Stimulated activated CD4-positive, alpha-beta T cell treated with anti-CD3 and anti-CD28 coated beads, Interleukin-15, amount 100 ng/mL, for 1 hour (primary cell): ENCODE measurements at regions not wholly inside any gene's neighbourhood (a gene's known extent, or its start where the extent isn't known, plus 50 kb on each side); places are given as distances from the start of the nearest gene placed in this dataset.

Experiments
- DNase-seq, 2 donors: peaks; one replicate each; pipeline ENCODE4 v3.0.0-alpha.2; 2020; ENCODE audit warnings: low read depth in 1 of 2, low spot score in 1 of 2

DNA sequence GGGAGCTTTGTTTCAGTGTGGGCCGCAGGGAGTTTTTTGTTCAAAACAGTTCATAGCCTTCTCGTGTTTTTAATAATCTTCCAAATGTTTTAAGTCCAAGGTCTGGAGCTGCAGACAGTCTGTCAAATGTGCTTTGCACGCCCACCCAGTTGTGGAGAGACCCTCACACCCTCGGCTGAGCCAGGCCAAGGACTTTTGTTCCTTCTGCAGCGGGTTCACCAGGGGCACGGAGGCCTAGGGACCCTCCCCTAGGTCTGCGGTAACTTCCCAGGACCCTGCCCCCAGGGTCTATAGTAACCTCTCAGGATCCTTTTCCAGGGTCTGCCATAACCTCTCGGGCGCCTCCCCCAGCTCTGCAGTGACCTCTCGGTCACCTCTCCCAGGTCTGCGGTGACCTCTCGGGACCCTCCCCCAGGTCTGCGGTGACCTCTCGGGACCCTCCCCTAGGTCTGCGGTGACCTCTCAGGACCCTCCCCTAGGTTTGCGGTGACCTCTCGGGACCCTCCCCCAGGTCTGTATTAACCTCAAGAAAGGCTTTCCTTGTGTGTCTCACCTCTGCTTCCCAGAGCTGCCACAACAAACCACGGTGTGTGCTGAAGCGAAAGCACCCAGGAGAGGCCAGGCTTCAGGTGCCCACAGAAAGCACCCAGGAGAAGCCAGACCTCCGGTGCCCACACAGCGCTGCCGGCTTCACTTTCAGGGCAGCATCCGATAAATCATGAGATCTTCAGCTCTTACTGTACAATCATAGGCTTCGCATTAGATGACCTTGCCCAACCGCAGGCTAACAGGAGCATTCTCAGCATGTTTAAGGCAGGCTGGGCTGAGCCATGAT is 301.9 kb upstream of the SALL3 start:
- DNase-seq, result no peak

DNA sequence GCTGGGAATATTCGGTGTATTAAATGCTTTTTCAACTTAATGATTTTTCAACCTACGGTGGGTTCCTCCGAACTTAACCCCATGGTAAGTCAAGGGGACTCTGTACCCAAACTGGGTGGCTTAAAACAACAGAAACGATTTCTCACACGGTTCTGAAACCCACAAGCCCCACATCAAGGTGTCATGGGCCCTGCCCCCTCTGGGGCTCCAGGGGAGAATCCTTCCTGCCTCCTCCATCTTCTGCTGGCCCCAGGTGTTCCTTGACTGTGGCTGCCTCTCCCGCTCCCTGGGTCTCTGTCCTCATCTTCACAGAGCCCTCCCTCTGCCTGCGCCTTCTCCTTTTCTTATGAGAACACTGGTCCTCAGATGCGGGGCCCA is 301.3 kb upstream of the SALL3 start:
- DNase-seq, result no peak

DNA sequence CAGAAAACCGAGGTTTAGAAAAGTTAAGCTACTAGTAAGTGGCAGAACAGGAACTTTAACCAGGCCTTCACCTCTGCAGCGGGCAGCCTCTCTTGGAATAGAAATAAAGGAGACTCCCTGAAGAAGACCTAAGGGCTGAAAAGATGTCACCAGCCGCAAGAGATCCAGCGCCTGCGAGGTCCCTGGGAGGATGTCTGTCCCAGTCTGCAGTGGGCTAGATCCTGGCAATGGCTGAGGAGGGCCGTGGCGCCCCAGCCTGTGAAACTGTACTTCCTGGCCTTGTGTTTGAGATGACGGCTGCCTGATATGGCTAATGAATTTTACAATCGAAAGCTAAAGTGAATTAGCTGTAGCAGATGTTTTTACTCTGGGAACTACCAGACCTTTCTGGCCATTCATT is 300.6 kb upstream of the SALL3 start:
- no peak for DNase-seq

DNA sequence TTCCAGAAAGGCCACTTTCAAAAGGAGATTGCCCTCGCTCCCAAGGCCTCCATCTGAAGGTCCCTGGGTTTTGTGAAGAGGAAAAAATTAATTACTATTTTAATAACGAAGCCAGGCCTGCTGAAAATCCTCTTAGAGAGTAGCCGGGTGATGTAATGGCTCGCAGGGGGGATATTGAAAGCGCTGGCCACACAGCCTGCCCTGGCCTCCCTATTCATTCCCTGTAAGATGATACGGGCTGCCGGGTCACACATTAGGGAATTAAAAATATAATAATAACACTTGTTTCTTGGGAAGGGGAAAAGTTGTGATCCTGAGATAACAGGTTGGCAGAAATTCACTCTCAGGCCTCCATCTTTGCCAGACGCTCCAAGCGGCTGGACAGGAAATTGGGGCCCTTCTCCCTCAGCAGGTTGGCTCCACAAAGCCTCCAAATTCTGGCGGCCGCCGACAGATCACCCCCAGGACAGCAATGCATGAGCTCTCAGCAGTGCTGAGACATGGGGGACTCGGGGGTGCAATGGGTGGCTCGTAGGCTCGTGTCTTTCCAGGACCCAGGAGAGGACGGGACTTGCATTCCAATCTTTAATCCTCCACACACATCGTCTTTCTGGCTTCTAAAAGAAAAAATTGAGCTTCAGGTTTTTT is 299.9 kb upstream of the SALL3 start:
- DNase-seq, result no peak

- no peak for DNase-seq
These were observed 298.2 kb upstream of the SALL3 start for GRCh38 chr18:78681396-78681795.

DNA sequence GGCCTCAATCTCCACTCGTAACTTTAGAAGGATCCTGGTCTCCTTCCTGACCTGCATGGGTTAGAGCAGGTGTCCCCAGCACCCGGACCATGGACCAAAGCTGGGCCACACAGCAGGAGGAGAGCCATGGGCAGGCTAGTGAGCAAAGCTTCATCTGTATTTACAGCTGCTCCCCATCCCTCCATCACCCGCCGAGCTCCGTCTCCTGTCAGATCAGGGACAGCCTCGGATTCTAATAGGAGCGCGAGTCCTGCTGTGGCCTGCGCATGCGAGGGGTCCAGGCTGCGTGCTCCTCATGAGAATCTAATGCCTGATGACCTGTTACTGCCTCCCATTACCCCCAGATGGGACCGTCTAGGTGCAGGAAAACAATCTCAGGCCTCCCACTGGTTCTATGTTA is 297.7 kb upstream of the SALL3 start:
- DNase-seq, result no peak

- DNase-seq, result no peak
These were observed 296.9 kb upstream of the SALL3 start for GRCh38 chr18:78682716-78683115.

- no peak for DNase-seq
These were observed 296.2 kb upstream of the SALL3 start for GRCh38 chr18:78683191-78684010.

DNA sequence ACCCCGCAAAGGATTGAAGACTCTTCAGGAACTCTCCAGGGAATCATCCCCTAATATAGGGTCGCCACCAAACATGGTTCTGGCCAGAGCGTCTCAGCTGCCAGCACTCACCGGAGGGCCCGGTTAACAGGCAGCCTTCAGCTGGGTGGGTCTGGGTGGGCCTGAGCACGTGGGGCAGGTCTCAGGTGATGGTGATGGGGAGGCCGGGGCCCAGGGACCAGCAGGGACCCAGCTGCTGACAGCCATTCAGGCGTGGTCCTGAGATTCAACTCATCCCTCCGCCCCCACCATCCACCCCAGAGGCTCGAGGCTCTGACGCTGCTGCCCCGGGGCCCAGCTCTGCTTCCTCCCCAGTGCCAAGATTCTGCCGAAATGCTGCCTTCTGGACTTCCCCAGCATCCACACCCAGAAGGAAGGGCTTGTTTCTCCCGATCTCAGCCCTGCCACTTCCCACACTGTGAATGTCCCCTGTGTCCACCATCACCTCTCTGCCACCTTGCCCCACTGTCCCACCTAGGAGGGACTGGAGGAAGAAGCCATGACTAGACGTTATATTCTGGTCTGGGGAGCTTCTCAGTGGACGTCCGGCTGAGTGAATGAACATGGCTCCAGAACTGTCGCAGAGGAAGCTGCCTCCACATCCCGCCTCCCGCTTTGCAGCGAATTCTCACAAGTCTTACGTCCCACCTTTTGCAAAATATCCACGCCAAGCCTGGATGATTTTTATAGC is 294.2 kb upstream of the SALL3 start:
- DNase-seq, result no peak

DNA sequence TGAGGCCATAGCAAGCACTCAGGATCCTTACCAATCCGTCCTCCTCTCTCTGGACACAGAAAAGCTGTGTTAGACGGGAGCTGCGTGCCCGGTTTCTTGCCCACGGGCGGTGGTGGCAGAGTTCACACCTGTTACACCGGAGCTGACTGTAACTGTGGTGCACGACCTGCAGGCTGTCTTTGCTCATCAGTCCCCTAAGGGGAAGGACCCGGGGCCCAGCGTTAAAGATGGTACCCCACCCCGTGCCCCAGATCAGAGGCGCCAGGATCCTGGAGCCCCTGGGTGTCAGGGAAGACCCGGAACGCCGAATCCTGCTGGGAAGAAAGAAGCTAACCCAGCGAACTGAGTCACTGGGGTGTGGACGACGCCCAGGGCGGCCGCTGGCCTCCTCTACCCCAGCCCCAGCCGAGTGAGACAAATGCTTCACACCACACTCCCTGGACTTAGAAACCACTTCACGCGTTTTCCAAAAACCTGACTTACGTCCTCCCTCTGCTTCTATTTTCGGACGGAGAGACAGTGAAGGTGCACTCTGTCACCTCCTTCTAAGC is 293.6 kb upstream of the SALL3 start:
- DNase-seq, result no peak

DNA sequence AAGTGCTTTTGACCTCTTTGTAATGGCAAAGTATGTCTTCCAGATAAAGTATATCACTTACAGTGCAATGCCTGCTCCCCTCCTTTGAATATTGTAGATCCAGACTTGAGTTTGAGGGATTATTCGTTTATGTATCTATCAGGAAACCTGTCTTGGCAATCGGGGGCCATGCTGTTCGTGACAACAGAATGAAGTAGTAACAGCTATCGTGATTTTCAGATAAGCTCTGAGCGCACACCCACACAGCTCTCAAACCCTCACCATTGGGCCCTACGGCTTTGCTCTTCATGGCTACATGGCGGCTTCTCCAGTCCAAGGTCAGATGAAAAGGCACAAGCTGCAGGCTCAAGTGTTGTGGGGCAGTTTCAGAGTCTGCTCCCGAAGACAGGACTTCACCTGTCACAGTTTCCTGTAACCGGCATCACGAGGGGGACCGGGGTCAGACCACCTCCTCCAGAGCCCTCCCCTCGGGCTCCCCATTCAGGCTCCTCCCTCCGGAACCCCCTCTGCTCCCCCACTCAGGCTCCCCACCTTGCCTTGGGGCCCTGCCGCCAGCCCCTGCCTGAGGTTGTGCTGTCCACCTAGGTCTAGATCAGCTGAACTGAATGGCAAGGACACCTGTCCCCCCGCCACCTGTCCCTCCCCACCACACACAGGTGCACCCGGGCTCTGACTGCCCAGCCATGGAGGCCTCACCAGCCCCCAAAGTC is 292.5 kb upstream of the SALL3 start:
- no peak for DNase-seq

DNA sequence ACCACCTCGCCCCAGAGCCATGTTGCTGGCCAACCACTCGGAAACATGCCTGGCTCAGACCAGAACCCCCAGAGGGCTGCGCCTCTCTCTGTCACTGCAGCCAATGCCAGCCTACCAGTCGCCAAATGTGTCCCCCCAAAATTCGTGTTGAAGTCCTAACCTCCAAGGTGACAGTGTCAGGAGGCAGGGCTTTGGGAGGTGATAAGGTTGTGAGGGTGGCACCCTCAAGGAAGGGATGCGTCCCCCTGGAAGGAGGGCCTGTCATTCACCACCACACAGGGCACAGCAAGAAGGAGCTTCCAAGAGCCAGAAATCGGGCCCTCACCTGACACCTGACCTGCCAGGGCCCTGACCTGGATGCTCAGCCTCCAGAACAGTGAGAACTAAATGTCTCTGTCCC is 291.9 kb upstream of the SALL3 start:
- DNase-seq, result no peak

GRCh38 chr18:78688249-78688648 is 291.4 kb upstream of the SALL3 start:
- DNase-seq, result no peak

DNA sequence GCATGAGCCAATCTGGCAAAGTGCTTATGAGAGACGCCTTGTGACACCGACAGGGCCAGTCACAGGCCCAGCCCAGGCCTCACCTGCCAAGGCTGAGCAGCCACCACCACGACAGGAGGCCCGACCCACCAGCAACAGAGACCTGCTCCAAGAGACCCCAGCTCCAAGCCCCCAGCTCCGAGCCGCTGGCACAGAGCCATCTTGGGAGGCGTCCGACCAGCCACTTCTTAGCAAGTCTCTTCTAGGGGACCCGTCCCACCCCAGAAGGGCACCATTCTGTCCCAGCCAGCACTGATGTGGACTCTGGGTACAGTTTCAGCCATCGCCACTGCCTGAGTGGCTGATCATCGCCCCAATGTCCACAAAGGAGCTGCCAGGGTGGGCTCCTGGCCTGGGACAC is 290.7 kb upstream of the SALL3 start:
- no peak for DNase-seq

DNA sequence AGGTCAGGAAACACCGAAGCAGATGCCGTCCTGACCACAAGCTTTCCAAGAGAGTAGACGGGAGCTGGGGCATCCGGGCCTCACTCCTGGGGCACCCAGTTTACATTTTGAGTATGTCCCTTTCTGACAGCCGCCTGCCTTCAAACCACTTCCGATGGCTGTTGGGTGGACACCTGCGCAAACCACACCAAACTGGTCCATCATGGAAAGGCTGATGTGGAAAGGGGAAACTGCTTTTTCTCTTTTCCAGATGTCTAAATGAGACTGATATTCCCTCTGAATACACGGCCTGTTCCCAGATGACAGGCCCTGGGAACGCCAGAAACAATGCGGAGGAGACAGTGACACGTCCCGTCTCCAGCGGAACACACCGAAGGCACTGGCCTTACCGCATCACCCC is 290.0 kb upstream of the SALL3 start:
- no peak for DNase-seq

GRCh38 chr18:78692105-78692504 is 287.5 kb upstream of the SALL3 start:
- DNase-seq, result no peak

GRCh38 chr18:78693429-78693828 is 286.2 kb upstream of the SALL3 start:
- no peak for DNase-seq

GRCh38 chr18:78696698-78697435 is 282.8 kb upstream of the SALL3 start:
- DNase-seq, result no peak

DNA sequence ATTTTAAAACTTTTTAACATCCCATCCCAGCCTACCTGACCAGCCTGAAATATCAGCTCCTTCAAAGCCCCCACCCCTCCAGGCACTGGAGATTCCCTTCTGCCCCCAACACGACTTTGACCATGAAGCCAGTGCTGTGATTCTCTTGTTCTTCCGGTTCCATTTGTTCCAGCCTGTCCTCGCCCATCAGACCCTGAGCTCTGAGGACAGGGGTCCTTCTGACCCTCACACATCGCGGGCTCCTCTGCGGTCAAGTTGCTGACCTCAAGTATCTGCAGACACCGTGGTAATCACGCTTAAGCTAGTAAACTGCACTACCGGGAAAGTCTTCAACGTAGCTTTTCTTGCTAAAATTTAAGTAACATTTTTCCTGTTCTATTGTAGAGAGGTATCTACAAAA is 282.2 kb upstream of the SALL3 start:
- no peak for DNase-seq

DNA sequence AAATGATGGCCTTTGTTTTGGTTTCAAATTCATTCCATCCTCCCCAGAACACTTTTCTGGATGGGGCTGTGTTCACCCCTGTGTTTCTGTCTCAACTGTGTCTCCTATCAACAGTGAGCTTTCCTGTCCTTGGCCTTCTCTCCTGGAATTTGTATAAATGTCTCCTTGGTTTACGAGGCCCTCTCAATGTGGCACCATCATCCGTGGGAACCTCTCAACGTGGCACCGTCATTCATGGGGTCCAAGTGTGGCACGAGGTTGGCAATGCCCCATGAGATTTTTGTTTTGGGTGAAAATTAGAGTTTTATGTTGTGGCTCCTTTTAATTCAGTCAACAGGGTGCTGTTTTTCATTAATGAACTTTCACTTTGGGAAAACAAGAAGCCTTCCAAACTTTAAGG is 280.7 kb upstream of the SALL3 start:
- DNase-seq, result no peak
